Colonic mucosa (tissue), 4 donors: ENCODE measurements at regions not wholly inside any gene's neighbourhood (a gene's known extent, or its start where the extent isn't known, plus 50 kb on each side); places are given as distances from the start of the nearest gene placed in this dataset.

ENCODE experiments used
- DNase-seq: peaks from one replicate; pipeline ENCODE4 v3.0.0-alpha.2; 2020
- H3K27ac ChIP-seq: fragments of 200-600 bp; one replicate; pipeline ENCODE4 v1.8.0; 2021
- H3K27me3 ChIP-seq: fragments of 200-600 bp; one replicate; pipeline ENCODE4 v1.8.0; 2021
- H3K36me3 ChIP-seq: fragments of 200-600 bp; one replicate; pipeline ENCODE4 v1.8.0; 2021
- H3K4me1 ChIP-seq: fragments of 200-600 bp; one replicate; pipeline ENCODE4 v1.8.0; 2021; ENCODE audit warnings: mild to moderate bottlenecking
- H3K4me3 ChIP-seq: fragments of 200-600 bp; one replicate; pipeline ENCODE4 v1.8.0; 2021
- H3K9ac ChIP-seq, 2 donors: one replicate each; pipeline ENCODE4 v1.7.0; 2013; ENCODE audit warnings: control low read depth in 2 of 2, low read depth in 2 of 2, low read length in 2 of 2
- H3K9me3 ChIP-seq: fragments of 200-600 bp; one replicate; pipeline ENCODE4 v1.8.0; 2021
- intact Hi-C: fragments of 100-400 bp; cut with DNase I; formaldehyde crosslinking; loops from one replicate; pipeline ENCODE4 v1.14.1; 2022
- TF ChIP-seq, protein P1 (sequence below): fragments of 200-600 bp; IDR thresholded peaks from one replicate; pipeline ENCODE4 v1.8.0; 2022; ENCODE audit warnings: antibody characterized with exemption, mild to moderate bottlenecking
- donor health status: healthy.
- donor health status: DM: no; HTN: no; CAD: no.
- donor health status: DM: no; HTN: no; CAD: no.

DNA sequence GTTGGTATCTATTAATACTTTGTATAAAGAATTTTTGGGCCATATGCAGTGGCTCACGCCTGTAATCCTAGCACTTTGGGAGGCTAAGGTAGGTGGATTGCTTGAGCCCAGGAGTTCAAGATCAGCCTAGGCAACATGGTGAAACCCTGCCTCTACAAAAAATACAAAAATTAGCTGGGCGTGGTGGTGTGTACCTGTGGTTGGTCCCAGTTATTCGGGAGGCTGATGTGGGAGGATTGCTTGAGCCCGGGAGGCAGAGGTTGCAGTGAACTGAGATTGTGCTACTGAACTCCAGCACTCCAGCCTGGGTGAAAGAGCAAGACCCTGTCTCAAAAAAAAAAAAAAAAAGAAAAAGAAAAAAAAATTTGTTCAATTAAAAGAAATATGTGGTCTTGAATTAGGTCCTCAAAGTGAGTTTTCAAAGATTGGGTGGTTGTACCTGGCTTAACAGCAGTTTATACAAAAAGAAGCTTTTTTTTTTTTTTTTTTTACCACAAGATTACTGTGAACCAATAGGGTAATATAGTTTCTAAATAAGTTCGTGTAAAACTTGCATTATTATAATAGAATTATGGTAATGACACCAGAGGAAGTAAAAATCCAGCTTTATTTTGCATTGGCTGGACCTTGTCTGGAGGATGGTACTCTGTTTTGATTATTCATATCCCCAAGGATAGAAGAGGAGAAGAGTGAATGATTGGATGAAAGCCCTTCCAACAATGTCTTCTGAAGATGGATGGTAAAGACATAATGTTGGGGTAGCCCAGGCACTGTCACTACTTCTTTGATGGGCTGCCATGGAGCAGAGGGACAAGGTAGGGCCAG, 210.3 kb downstream of the MYCN start:
- no peaks in the 10 kb centered on the region for H3K9me3 ChIP-seq
- H3K9ac ChIP-seq, result no peak overlapping the region
- no peak overlapping the region for H3K4me3 ChIP-seq
- no peaks in the 10 kb centered on the region for H3K36me3 ChIP-seq
- TF ChIP-seq, protein P1, sequence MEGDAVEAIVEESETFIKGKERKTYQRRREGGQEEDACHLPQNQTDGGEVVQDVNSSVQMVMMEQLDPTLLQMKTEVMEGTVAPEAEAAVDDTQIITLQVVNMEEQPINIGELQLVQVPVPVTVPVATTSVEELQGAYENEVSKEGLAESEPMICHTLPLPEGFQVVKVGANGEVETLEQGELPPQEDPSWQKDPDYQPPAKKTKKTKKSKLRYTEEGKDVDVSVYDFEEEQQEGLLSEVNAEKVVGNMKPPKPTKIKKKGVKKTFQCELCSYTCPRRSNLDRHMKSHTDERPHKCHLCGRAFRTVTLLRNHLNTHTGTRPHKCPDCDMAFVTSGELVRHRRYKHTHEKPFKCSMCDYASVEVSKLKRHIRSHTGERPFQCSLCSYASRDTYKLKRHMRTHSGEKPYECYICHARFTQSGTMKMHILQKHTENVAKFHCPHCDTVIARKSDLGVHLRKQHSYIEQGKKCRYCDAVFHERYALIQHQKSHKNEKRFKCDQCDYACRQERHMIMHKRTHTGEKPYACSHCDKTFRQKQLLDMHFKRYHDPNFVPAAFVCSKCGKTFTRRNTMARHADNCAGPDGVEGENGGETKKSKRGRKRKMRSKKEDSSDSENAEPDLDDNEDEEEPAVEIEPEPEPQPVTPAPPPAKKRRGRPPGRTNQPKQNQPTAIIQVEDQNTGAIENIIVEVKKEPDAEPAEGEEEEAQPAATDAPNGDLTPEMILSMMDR, result no peak
- H3K27me3 ChIP-seq, result no peaks in the 10 kb centered on the region
- H3K4me1 ChIP-seq, result no peaks in the 10 kb centered on the region
- intact Hi-C loops, result no loop called here
- no peak overlapping the region for H3K27ac ChIP-seq
- DNase-seq, result no peak

DNA sequence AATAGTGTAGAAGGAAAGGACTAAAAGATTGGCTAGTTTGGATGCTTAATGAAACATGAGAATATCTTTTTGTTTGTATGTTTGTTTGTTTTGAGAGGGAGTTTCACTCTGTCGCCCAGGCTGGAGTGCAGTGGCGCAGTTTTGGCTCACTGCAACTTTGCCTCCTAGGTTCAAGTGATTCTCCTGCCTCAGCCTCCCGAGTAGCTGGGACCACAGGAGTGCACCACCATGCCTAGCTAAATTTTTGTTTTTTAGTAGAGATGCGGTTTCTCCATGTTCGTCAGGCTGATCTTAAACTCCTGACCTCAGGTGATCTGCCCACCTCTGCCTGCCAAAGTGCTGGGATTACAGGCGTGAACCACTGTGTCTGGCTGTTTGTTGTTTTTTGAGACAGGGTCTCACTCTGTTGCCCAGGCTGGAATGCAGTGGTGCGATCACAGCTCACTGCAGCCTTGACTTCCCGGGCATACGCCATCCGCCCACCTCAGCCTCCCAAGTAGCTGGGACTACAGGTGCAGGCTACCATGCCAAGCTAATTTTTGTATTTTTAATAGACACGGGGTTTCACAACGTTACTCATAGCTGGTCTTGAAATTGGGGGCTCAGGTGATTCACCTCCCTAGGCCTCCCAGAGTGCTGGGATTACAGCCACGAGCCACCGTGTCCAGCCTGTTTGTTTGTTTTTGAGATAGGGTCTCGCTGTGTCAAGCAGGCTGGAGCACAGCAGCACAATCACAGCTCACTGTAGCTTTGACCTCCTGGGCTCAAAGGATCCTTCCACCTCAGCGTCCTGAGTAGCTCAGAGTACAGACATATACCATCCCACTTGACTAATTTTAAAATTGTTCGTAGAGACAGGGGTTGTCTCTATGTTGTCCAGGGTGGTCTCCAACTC, 209.2 kb downstream of the MYCN start:
- H3K27me3 ChIP-seq, result no peaks in the 10 kb centered on the region
- TF ChIP-seq, protein P1, result no peak
- no peaks in the 10 kb centered on the region for H3K36me3 ChIP-seq
- intact Hi-C loops, result no loop called here
- no peak overlapping the region for H3K27ac ChIP-seq
- H3K4me3 ChIP-seq, result no peak overlapping the region
- no peak overlapping the region for H3K9ac ChIP-seq
- H3K4me1 ChIP-seq, result no peaks in the 10 kb centered on the region
- no peaks in the 10 kb centered on the region for H3K9me3 ChIP-seq
- DNase-seq, result no peak

DNA sequence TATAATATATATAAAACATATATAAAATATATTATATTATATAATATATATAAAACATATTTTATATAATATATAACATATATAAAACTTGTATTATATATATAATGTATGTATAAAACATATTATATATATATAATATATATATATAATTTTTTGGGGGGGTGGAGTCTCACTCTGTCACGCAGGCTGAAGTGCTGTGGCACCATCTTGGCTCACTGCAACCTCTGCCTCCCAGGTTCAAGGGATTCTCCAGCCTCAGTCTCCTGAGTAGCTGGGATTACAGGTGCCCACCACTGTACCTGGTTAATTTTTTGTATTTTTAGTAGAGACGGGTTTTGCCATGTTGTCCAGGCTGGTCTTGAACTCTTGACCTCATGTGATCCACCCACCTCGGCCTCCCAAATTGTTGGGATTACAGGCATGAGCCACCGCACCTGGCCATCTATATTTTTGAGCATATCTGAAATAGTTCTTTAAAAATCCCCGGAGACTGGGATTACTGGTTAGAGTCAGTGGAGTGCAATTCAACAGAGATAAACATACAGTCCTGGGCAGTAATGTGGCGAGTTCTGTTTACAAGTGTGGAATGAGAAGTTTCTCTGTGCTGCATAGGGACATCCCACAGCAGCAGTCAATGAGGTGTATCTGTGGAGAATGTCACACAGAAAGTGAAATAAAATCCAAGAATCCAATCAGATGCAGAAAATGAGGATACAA, 208.4 kb downstream of the MYCN start:
- H3K27ac ChIP-seq, result no peak overlapping the region
- TF ChIP-seq, protein P1, result no peak
- H3K9me3 ChIP-seq, result no peaks in the 10 kb centered on the region
- H3K4me3 ChIP-seq, result no peak overlapping the region
- no peak for DNase-seq
- intact Hi-C loops, result no loop called here
- H3K27me3 ChIP-seq, result no peaks in the 10 kb centered on the region
- no peaks in the 10 kb centered on the region for H3K36me3 ChIP-seq
- H3K9ac ChIP-seq, result no peak overlapping the region
- H3K4me1 ChIP-seq, result no peaks in the 10 kb centered on the region

DNA sequence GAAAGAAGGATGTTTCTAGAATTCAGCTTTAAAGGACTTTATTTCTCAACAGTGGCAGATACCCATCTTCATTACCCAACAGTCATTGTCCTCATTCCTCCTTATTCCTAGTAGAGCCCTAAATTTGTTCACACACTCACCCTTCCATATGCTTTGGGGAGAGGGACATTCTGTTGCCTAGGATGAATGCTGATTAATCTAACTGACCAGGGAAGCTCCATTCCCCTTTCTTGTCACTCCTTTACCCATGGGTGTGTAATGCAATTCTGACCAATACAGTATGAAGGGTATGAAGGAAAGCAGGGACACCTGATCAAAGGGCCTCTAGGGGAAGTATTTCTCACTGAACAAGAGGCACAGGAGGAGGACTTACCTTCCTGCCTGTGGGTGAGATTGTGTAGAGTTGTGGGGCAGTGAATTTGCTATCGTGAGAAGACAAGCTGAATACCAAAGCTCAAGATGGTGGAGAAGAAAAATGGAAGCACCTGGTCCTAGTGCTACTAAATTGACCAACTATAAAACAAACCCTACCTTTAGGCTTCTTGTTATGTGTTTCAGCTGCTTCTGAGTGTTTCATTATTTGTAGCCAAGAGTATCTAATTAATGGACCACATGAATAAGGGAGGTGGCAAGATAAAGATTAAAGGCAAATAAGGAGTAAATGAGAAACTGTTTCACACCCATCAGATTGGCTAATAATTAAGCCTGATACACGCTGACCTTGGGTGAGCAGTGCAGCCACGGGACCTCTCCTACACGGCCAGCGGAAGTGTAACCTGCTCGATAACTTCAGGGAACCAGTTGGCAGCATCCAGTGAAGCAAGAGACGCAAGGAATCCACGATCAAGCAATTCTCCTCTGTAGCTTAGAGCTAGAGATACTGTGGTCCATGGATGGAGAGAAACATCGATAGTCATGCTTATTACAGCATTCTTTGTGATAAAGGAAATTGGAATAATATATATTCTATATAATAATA, 202.3 kb downstream of the MYCN start:
- H3K9ac ChIP-seq, result no peak overlapping the region
- DNase-seq, result no peak
- no peak overlapping the region for H3K27ac ChIP-seq
- intact Hi-C loops, result no loop called here
- TF ChIP-seq, protein P1, result no peak
- H3K9me3 ChIP-seq, result no peaks in the 10 kb centered on the region
- H3K4me3 ChIP-seq, result no peak overlapping the region
- no peaks in the 10 kb centered on the region for H3K36me3 ChIP-seq
- no peaks in the 10 kb centered on the region for H3K27me3 ChIP-seq
- no peaks in the 10 kb centered on the region for H3K4me1 ChIP-seq
